Activated T-cell treated with anti-CD3 and anti-CD28 coated beads, Interleukin-2, amount 50 U/mL, for 72 hours (primary cell): ENCODE measurements at regions not wholly inside any gene's neighbourhood (a gene's known extent, or its start where the extent isn't known, plus 50 kb on each side); places are given as distances from the start of the nearest gene placed in this dataset.
"Not testable (repeated sequence)": the region's sequence is repeated elsewhere in the genome, so short reads cannot be mapped to it uniquely, and the experiment has no call there.

Source experiments
- ATAC-seq, 2 donors: fragments of 150-1000 bp; cut with Tn5 transposase; replicated peaks in 1 of 2; 2 replicates each; pipeline ENCODE4 v1.10.0; 2021; ENCODE audit warnings: moderate library complexity in 2 of 2, mild to moderate bottlenecking in 1 of 2
- DNase-seq, 2 donors: peaks; one replicate each; pipeline ENCODE4 v3.0.0; 2021 to 2022; ENCODE audit warnings: mixed read lengths in 1 of 2
- H3K27ac Mint-ChIP-seq: one replicate; pipeline ENCODE4 v1.8.0; 2022; ENCODE audit warnings: mild to moderate bottlenecking, moderate library complexity, mixed read lengths
- H3K27me3 Mint-ChIP-seq: one replicate; pipeline ENCODE4 v1.8.0; 2022; ENCODE audit warnings: low read depth, mixed read lengths
- H3K36me3 Mint-ChIP-seq, 2 donors: one replicate each; pipeline ENCODE4 v1.8.0; 2022; ENCODE audit warnings: mixed read lengths in 2 of 2, mild to moderate bottlenecking in 1 of 2; ENCODE audit not compliant: insufficient read depth in 2 of 2
- H3K4me1 Mint-ChIP-seq: one replicate; pipeline ENCODE4 v1.8.0; 2022; ENCODE audit warnings: low read depth, mixed read lengths
- H3K4me3 Mint-ChIP-seq, 2 donors: one replicate each; pipeline ENCODE4 v1.8.0; 2022; ENCODE audit warnings: mild to moderate bottlenecking in 2 of 2, mixed read lengths in 2 of 2, moderate library complexity in 2 of 2
- H3K9me3 Mint-ChIP-seq, 2 donors: one replicate each; pipeline ENCODE4 v1.8.0; 2022; ENCODE audit warnings: mixed read lengths in 2 of 2

DNA sequence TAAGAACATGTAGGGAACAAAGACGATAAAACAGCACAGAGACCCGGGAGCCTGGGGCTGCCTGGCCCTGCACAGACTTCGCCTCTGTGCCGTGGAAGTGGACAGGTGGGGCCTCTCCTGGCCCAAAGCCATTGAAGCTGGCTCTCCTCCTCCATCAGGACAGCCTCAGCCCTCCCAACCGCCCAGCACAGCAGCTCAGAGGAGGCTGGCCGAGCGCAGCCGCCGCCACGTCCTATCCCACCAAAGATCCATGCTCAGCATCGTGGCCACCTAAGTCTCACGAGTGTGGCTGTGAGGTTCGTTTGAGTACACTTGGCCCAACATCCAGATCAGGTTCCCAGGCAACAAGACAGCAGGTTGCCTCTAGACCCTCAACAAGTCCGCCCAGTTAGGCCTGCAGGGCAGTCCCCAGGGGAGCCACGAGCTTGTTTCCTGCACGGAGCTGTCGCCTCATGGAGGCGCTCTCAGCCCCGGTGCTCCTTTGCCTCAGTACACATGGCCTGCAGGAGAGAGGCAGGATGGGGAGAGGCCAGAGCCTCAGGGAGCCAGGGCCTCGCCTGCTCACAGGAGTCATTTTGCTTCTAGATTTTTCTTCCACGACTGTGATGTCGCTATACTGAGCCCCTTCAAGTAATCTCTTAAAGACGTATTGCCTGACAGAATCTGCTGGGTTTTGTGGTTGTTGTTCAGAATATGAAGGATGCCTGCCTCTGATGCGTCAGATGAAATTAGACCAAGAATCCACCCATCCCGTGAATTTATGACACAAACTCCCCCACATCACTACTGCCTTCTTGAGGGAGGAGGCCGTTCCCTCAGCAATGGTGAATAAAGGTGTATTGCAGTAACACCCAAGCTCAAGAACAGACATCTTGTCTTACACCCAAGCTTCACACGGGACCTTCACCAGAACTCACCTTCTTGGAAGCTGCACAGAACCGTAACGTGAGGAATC is 102.7 kb downstream of the RNASET2 start:
- ATAC-seq (no peak), DNase-seq (no peak)
- no peak overlapping the region for H3K27ac Mint-ChIP-seq
- no peak overlapping the region for H3K4me3 Mint-ChIP-seq
- H3K36me3 Mint-ChIP-seq = no peaks in the 10 kb centered on the region
- H3K27me3 Mint-ChIP-seq = no peaks in the 10 kb centered on the region
- H3K9me3 Mint-ChIP-seq = no peaks in the 10 kb centered on the region
- H3K4me1 Mint-ChIP-seq = no peaks in the 10 kb centered on the region

DNA sequence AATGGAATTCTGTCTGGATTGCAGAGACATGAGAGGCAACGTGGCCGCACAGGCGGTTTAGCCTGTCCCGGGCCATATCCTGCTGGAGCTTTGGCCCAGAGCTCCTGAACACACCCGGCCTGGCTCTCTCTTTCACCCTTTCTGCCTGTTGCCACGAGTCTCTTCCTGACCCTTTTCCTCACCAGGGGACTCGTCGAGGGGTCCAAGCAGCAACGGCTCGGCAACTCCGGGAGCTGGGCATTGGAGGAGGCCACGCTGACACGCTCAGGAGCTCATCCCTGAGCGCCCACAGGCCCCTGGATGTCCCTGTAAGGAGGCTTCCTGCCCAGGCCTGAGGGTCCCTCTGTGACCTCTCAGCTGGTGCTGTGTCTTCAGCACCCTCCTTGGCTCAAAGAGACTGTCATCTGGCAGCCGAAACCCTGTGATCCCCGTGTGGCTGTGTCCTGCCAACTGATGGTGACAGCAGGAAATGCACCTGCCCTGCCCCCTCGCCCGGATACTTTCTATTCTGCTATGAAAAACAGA is 103.8 kb downstream of the RNASET2 start:
- no peak for DNase-seq
- Mint-ChIP-seq H3K4me1 (no peaks in the 10 kb centered on the region), H3K36me3 (no peaks in the 10 kb centered on the region), H3K9me3 (no peaks in the 10 kb centered on the region), H3K27me3 (no peaks in the 10 kb centered on the region), H3K27ac (no peak overlapping the region), H3K4me3 (no peak overlapping the region)
- ATAC-seq = no peak

DNA sequence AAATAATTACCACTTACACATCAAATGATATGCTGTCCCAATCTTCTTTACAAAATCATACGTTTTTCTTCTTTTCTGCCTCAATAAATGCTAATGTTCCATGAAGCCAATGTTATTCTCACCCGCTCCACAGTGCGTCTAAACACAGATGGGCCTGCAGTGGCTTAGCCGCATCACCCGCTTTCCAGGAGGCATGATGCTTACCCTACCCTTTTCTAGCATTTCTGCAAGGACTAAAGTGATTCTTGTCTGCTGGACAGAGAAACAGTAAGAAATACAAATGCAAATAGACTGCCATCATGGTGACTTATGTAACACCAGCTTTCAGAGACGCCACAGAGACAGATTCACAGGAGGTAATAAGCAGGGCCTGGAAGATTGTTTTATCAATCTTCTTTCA is 104.4 kb downstream of the RNASET2 start:
- Mint-ChIP-seq H3K4me3 (no peak overlapping the region), H3K27me3 (no peaks in the 10 kb centered on the region), H3K27ac (no peak overlapping the region), H3K36me3 (no peaks in the 10 kb centered on the region), H3K9me3 (peaks cover 0 to 2% of the 10 kb centered on the region in 2 donors), H3K4me1 (no peaks in the 10 kb centered on the region)
- ATAC-seq (no peak), DNase-seq (no peak)

DNA sequence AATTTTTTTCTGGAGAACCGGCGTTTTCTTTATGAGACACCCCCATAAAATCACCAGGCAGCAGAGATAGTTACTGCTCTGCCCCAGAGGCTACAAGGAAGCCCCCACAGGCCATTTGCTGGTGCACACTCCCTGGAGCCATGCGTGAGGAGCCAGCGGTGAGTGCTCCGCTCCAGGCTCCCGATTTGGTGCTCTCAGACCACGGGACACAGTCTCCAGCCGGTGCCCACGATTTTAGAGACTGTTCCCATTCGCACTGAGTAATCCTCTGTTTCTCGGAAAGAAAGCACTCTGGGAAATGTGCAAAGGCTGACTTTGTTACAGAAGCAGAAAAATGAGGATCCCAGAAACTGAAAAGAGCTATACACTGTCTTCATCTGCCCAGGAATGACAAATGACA is 104.9 kb downstream of the RNASET2 start:
- ATAC-seq (no peak), DNase-seq (no peak)
- H3K27ac Mint-ChIP-seq = no peak overlapping the region
- H3K9me3 Mint-ChIP-seq = peaks cover 0 to 2% of the 10 kb centered on the region in 2 donors
- H3K36me3 Mint-ChIP-seq = no peaks in the 10 kb centered on the region
- no peaks in the 10 kb centered on the region for H3K27me3 Mint-ChIP-seq
- H3K4me3 Mint-ChIP-seq = no peak overlapping the region
- H3K4me1 Mint-ChIP-seq = no peaks in the 10 kb centered on the region

DNA sequence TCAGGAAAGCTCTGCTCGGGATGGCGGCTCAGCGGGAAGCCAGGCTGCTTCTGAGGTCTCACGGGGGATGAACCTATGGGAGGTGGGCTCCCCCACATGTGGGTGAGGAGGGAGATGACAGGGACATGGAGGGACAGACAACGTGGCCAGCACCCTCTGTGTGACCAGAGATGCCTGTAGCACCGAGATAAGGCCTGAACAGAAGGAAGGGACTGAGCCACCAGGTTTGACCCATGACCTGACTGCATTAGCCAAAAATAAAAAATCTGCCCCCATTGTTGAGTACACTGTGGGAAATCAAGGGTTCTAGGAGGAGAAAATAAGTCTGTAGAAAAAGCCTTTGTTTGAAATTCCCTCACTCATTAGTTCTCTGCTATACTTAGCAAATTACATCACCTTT is 105.7 kb downstream of the RNASET2 start:
- H3K27ac Mint-ChIP-seq = no peak overlapping the region
- no peak for ATAC-seq
- H3K4me3 Mint-ChIP-seq = no peak overlapping the region
- H3K27me3 Mint-ChIP-seq = no peaks in the 10 kb centered on the region
- peaks cover 2% of the 10 kb centered on the region in 2 donors for H3K9me3 Mint-ChIP-seq
- DNase-seq = no peak
- no peaks in the 10 kb centered on the region for H3K4me1 Mint-ChIP-seq
- H3K36me3 Mint-ChIP-seq = peaks cover 0 to 3% of the 10 kb centered on the region in 2 donors

DNA sequence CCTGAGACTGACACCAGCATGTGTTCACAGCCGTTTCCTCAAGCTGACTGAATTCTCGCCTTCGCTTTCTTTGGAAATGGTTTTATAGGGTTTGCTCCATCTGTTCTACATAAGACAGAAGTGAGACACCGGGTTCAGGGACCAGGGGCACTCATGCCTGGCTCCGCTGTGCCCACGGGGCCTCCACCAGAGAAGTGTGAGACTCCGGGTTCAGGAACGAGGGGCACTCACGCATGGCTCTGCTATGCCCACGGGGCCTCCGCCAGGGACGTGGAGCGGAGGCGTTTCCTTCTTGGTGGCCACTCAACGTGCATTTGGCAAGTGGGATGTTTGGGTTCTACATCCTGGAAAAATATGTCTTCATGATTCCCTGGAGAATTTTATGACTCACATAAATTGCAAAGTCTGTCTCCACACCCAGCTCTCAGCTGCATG is 106.6 kb downstream of the RNASET2 start:
- ATAC-seq = no peak
- no peak overlapping the region for H3K27ac Mint-ChIP-seq
- no peaks in the 10 kb centered on the region for H3K27me3 Mint-ChIP-seq
- no peak overlapping the region for H3K4me3 Mint-ChIP-seq
- no peaks in the 10 kb centered on the region for H3K4me1 Mint-ChIP-seq
- DNase-seq = no peak
- peaks cover 4 to 6% of the 10 kb centered on the region in 2 donors for H3K36me3 Mint-ChIP-seq
- peaks cover 3 to 5% of the 10 kb centered on the region in 2 donors for H3K9me3 Mint-ChIP-seq

DNA sequence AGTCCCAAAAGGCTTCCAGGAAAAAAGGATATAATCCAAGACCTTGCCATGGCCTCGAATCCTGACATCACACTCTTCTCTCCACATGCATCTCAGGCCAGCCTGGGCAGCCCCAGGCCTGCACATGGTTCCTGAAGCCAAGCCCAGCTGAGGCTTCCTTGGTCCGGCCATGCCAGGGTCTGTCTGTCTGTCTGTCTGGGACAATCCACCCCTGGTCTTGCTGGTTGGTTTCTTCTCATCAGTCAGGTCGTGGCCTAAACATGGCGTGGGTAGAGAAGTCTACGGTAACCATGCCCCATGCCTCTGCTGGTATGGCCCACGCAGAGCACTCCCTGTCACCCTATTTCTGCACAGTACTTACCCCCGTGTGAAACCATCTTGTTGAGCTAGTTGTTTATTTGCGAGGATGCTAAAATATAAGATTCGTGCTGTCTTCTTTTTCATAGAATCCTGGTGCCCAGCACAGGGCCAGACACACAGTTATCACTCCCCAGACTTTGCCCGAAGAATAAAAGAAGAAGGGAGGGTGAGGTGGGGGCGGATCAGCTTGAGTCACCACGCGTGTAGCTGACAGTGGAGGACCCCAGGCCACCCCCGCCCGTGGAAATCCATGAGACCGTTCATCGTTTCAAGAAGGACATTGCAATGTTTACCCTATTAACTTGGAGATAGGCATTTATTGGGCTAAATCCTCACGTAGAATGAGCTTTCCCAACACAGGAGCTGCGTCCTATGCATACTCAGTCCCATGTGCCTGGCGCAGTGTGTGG is 107.2 kb downstream of the RNASET2 start:
- peaks cover 5 to 6% of the 10 kb centered on the region in 2 donors for H3K36me3 Mint-ChIP-seq
- peaks cover 3 to 5% of the 10 kb centered on the region in 2 donors for H3K9me3 Mint-ChIP-seq
- H3K27ac Mint-ChIP-seq = no peak overlapping the region
- DNase-seq = no peak
- H3K27me3 Mint-ChIP-seq = no peaks in the 10 kb centered on the region
- no peak for ATAC-seq
- H3K4me1 Mint-ChIP-seq = no peaks in the 10 kb centered on the region
- H3K4me3 Mint-ChIP-seq = no peak overlapping the region

DNA sequence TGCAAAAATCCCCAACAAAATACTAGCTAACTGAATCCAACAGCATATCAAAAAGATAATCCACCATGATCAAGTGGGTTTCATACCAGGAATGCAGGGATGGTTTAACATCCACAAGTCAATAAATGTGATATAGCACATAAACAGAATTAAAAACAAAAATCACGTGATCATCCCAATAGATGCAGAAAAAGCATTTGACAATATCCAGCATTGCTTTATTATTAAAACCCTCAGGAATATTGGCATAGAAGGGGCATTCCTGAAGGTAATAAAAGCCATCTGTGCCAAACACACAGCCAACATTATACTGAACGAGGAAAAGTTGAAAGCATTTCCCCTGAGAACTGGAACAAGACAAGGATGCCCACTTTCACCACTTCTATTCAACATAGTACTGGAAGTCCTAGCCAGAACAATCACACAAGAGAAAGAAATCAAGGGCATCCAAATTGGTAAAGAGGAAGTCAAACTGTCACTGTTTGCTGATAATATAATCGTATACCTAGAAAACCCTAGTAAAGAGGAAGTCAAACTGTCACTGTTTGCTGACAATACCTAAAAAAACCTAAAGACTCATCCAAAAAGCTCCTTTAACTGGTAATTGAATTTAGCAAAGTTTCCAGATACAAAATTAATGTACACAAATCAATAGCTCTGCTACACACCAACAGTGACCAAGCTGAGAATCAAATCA is 109.8 kb downstream of the RNASET2 start:
- not testable (repeated sequence) for H3K27ac Mint-ChIP-seq, DNase-seq, H3K4me1 Mint-ChIP-seq

DNA sequence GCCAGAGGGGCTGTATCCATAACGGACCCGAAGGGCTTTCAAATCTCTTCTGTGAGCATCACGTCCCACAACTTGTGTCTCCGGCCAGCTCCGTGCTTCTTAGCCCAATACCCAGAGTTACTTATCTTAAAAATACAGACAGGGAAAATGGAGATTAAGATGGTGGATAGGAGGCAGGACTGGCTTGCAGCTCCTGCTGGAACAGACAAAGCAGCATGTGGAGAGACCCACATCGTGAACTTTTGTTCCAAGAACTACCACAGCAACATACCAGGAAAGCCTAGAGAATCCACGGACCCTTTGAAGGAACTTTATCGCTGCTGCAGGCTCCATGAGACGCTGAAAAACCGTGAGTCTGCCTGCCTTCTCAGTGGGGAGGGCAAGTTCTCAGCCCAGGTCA is 113.7 kb downstream of the RNASET2 start:
- Mint-ChIP-seq H3K9me3 (peaks cover 3 to 5% of the 10 kb centered on the region in 2 donors), H3K4me3 (no peak overlapping the region), H3K27ac (no peak overlapping the region), H3K27me3 (peaks cover 7% of the 10 kb centered on the region), H3K36me3 (peaks cover 5 to 6% of the 10 kb centered on the region in 2 donors), H3K4me1 (no peaks in the 10 kb centered on the region)
- ATAC-seq (no peak), DNase-seq (no peak)

More for the DNA sequence above, 109.8 kb downstream of the RNASET2 start:
- not testable (repeated sequence) for H3K4me3 Mint-ChIP-seq, ATAC-seq, H3K9me3 Mint-ChIP-seq, H3K36me3 Mint-ChIP-seq, H3K27me3 Mint-ChIP-seq

DNA sequence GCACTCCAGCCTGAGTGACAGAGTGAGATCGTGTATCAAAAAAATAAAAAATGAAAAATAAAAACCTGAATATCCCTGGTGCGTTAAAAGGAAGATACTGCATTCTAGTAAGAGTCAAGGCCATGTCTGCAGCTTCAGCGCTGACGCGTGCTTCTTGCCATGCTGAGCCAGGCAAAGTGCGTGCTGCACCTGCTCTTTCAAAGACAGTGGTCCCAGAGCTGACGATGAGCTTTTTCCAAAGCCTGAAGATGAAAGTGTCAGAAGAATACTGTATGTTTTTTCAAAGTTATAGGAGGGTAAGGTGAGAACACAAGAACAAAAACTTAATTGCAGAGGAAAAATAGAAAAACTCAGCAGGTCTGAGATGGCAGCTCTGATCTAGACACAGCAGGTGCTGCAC is 115.1 kb downstream of the RNASET2 start:
- Mint-ChIP-seq H3K4me1 (no peaks in the 10 kb centered on the region), H3K27me3 (peaks cover 7% of the 10 kb centered on the region), H3K27ac (no peak overlapping the region), H3K36me3 (peaks cover 6 to 8% of the 10 kb centered on the region in 2 donors), H3K4me3 (no peak overlapping the region), H3K9me3 (peaks cover 4 to 5% of the 10 kb centered on the region in 2 donors)
- ATAC-seq = no peak
- DNase-seq = no peak

DNA sequence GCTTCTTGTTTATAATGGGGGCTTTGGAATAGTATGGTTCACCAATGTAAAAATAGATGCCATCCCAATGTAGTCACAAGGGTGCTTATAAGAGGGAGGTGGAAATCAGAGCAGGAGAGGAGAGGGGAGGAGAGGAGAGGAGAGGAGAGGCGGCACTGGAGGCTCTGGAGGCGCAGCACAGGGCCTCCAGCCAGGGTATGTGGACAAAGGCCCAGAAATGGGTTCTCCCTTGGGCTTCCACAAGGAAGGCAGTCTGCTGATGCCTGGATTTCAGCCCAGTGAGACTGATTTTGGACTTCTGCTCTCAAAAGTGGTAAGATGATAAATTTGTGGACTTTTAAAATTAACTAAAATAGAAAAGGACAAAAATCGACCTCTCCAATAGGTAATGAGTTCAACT is 116.8 kb downstream of the RNASET2 start:
- peaks cover 3 to 5% of the 10 kb centered on the region in 2 donors for H3K36me3 Mint-ChIP-seq
- H3K27ac Mint-ChIP-seq = no peak overlapping the region
- DNase-seq = no peak
- ATAC-seq = no peak
- no peak overlapping the region for H3K4me3 Mint-ChIP-seq
- no peaks in the 10 kb centered on the region for H3K4me1 Mint-ChIP-seq
- peaks cover 12% of the 10 kb centered on the region for H3K27me3 Mint-ChIP-seq
- peaks cover 0 to 5% of the 10 kb centered on the region in 2 donors for H3K9me3 Mint-ChIP-seq

DNA sequence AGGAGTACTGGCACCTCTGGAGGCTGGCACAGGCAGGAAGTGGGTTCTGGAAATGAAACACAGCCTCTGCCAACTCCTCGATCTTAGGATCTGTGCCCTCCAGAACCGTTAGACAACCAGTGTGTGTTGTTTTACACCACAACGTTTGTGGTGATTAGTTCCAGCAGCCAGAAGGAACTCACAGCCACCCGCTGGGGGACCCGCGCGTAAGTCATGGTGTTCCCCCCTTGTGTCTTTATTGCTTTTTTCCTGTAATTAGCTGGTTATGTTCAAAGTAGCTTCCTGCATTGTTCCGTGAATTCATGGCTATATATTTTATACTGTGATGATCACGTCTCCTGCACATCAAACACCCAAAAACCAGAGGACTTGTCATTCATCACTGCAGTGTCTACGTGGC is 117.4 kb downstream of the RNASET2 start:
- no peak overlapping the region for H3K27ac Mint-ChIP-seq
- H3K4me1 Mint-ChIP-seq = no peaks in the 10 kb centered on the region
- H3K27me3 Mint-ChIP-seq = peaks cover 12% of the 10 kb centered on the region
- DNase-seq (no peak), ATAC-seq (no peak)
- H3K9me3 Mint-ChIP-seq = peaks cover 0 to 8% of the 10 kb centered on the region in 2 donors
- H3K4me3 Mint-ChIP-seq = no peak overlapping the region
- H3K36me3 Mint-ChIP-seq = peaks cover 3 to 7% of the 10 kb centered on the region in 2 donors
